ENCODE measurements at regions not wholly inside any gene's neighbourhood (a gene's known extent, or its start where the extent isn't known, plus 50 kb on each side); places are given as distances from the start of the nearest gene placed in this dataset.

- TF ChIP-seq CTCF (IDR thresholded peaks at IDR 0.05) (no peak), EZH2 (IDR thresholded peaks at IDR 0.05; ENCODE audit: borderline replicate concordance, insufficient read depth, low read depth, low read length, poor library complexity, severe bottlenecking) (no peak)
These were observed 124.4 kb upstream of the SLC35F3 start for GRCh38 chr1:233780049-233780448.

All from B cell (primary cell).